WTC11 (cell line): ENCODE measurements at regions not wholly inside any gene's neighbourhood (a gene's known extent, or its start where the extent isn't known, plus 50 kb on each side); places are given as distances from the start of the nearest gene placed in this dataset.

Experiments used
- ATAC-seq: fragments of 200-7000 bp; cut with Tn5 transposase; 2 replicates; pipeline ENCODE4 v1.10.0; 2021; ENCODE audit warnings: mild to moderate bottlenecking, moderate library complexity
- CTCF ChIA-PET: fragments of 300-600 bp; sonication (Branson Sonifier 250); formaldehyde crosslinking; loops from one replicate; lab custom pipeline; 2021; ENCODE audit warnings: antibody characterized with exemption; lab: Charles Lee
- POLR2A ChIA-PET: fragments of 350-600 bp; sonication (Branson Sonifier 250); formaldehyde crosslinking; loops from one replicate; lab custom pipeline; 2021; ENCODE audit warnings: antibody characterized with exemption; lab: Charles Lee
- DNase-seq: peaks from one replicate; pipeline ENCODE4 v3.0.0; 2021; ENCODE audit warnings: low spot score
- H3K27ac Mint-ChIP-seq: 2 replicates; pipeline ENCODE4 v1.8.0; 2021; ENCODE audit warnings: mixed read lengths
- H3K27me3 Mint-ChIP-seq: 2 replicates; pipeline ENCODE4 v1.8.0; 2021; ENCODE audit warnings: low read depth, mild to moderate bottlenecking, moderate library complexity, mixed read lengths
- H3K36me3 Mint-ChIP-seq: 2 replicates; pipeline ENCODE4 v1.8.0; 2021; ENCODE audit warnings: mixed read lengths
- H3K4me1 Mint-ChIP-seq: 2 replicates; pipeline ENCODE4 v1.8.0; 2022; ENCODE audit warnings: mixed read lengths
- H3K4me3 Mint-ChIP-seq: 2 replicates; pipeline ENCODE4 v1.8.0; 2021; ENCODE audit warnings: mild to moderate bottlenecking, moderate library complexity, mixed read lengths
- H3K9me3 Mint-ChIP-seq: 2 replicates; pipeline ENCODE4 v1.8.0; 2021; ENCODE audit warnings: mixed read lengths
- ATF1 ChIP-seq: sonication (generic); formaldehyde crosslinking; IDR thresholded peaks from 2 replicates; pipeline ENCODE4 v1.8.1; 2023; ENCODE audit warnings: mild to moderate bottlenecking, moderate library complexity, missing genetic modification reagents
- CREM ChIP-seq: sonication (generic); formaldehyde crosslinking; IDR thresholded peaks from 2 replicates; pipeline ENCODE4 v1.8.1; 2022; ENCODE audit warnings: mild to moderate bottlenecking, missing genetic modification reagents, moderate library complexity
- E2F5 ChIP-seq: sonication (generic); formaldehyde crosslinking; IDR thresholded peaks from 2 replicates; pipeline ENCODE4 v1.8.1; 2022; ENCODE audit warnings: mild to moderate bottlenecking, moderate library complexity, missing genetic modification reagents
- GTF2I ChIP-seq: fragments of 250-450 bp; sonication (Bioruptor Pico); conservative IDR thresholded peaks from 2 replicates; pipeline ENCODE4 v1.4.0; 2021; ENCODE audit warnings: mild to moderate bottlenecking
- HMGXB4 ChIP-seq: sonication (generic); formaldehyde crosslinking; IDR thresholded peaks from 2 replicates; pipeline ENCODE4 v1.8.1; 2023; ENCODE audit warnings: mild to moderate bottlenecking, moderate library complexity, missing genetic modification reagents
- IRF1 ChIP-seq: sonication (generic); formaldehyde crosslinking; IDR thresholded peaks from 2 replicates; pipeline ENCODE4 v1.8.0; 2023; ENCODE audit warnings: missing genetic modification reagents
- NFYB ChIP-seq: sonication (generic); formaldehyde crosslinking; conservative IDR thresholded peaks from 2 replicates; pipeline ENCODE4 v1.8.0; 2022; ENCODE audit warnings: low read depth, missing genetic modification reagents
- OVOL2 ChIP-seq: fragments of 250-450 bp; sonication (Bioruptor Pico); IDR thresholded peaks from 2 replicates; pipeline ENCODE4 v1.9.0; 2021; ENCODE audit warnings: mild to moderate bottlenecking, borderline replicate concordance
- SMAD3 ChIP-seq: sonication (generic); formaldehyde crosslinking; IDR thresholded peaks from 2 replicates; pipeline ENCODE4 v1.8.0; 2022; ENCODE audit warnings: missing genetic modification reagents, mild to moderate bottlenecking, borderline replicate concordance
- SMAD4 ChIP-seq: sonication (generic); formaldehyde crosslinking; IDR thresholded peaks from 2 replicates; pipeline ENCODE4 v1.8.0; 2022; ENCODE audit warnings: mild to moderate bottlenecking, missing genetic modification reagents
- TEAD4 ChIP-seq: sonication (generic); formaldehyde crosslinking; IDR thresholded peaks from 2 replicates; pipeline ENCODE4 v1.8.0; 2022; ENCODE audit warnings: mild to moderate bottlenecking, missing genetic modification reagents
- ZNF263 ChIP-seq: sonication (generic); formaldehyde crosslinking; IDR thresholded peaks from 2 replicates; pipeline ENCODE4 v1.8.1; 2022; ENCODE audit warnings: low read depth, mild to moderate bottlenecking, moderate library complexity, missing genetic modification reagents
- ZNF281 ChIP-seq: sonication (generic); formaldehyde crosslinking; IDR thresholded peaks from 2 replicates; pipeline ENCODE4 v1.8.0; 2023; ENCODE audit warnings: mild to moderate bottlenecking, missing genetic modification reagents
- ZNF317 ChIP-seq: sonication (generic); formaldehyde crosslinking; IDR thresholded peaks from 2 replicates; pipeline ENCODE4 v1.8.1; 2023; ENCODE audit warnings: low read depth, mild to moderate bottlenecking, moderate library complexity, missing genetic modification reagents, borderline replicate concordance
- ZNF416 ChIP-seq: fragments of 250-450 bp; sonication (Bioruptor Pico); IDR thresholded peaks from 2 replicates; pipeline ENCODE4 v1.9.0; 2021; ENCODE audit warnings: mild to moderate bottlenecking, inconsistent platforms
- ZNF512 ChIP-seq: sonication (generic); formaldehyde crosslinking; IDR thresholded peaks from 2 replicates; pipeline ENCODE4 v1.8.1; 2022; ENCODE audit warnings: missing genetic modification reagents, borderline replicate concordance
- TF ChIP-seq, protein P1 (sequence below): sonication (generic); formaldehyde crosslinking; conservative IDR thresholded peaks from 2 replicates; pipeline ENCODE4 v1.8.1; 2023; ENCODE audit warnings: mild to moderate bottlenecking, low read depth, missing genetic modification reagents, moderate library complexity

- Mint-ChIP-seq H3K27ac (no peak overlapping the region; the same call in 1 of the 2 replicates), H3K4me1 (peaks cover 14% of the 10 kb centered on the region), H3K27me3 (no peaks in the 10 kb centered on the region), H3K9me3 (peaks cover 33% of the 10 kb centered on the region)
- CTCF ChIA-PET, result no interaction called here
- no peak for TF ChIP-seq OVOL2 (CRISPR knock-in tag)
- TF ChIP-seq, protein P1, sequence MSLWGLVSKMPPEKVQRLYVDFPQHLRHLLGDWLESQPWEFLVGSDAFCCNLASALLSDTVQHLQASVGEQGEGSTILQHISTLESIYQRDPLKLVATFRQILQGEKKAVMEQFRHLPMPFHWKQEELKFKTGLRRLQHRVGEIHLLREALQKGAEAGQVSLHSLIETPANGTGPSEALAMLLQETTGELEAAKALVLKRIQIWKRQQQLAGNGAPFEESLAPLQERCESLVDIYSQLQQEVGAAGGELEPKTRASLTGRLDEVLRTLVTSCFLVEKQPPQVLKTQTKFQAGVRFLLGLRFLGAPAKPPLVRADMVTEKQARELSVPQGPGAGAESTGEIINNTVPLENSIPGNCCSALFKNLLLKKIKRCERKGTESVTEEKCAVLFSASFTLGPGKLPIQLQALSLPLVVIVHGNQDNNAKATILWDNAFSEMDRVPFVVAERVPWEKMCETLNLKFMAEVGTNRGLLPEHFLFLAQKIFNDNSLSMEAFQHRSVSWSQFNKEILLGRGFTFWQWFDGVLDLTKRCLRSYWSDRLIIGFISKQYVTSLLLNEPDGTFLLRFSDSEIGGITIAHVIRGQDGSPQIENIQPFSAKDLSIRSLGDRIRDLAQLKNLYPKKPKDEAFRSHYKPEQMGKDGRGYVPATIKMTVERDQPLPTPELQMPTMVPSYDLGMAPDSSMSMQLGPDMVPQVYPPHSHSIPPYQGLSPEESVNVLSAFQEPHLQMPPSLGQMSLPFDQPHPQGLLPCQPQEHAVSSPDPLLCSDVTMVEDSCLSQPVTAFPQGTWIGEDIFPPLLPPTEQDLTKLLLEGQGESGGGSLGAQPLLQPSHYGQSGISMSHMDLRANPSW, result no peak
- no peak for TF ChIP-seq CREM (CRISPR knock-in tag)
- TF ChIP-seq SMAD3 (CRISPR knock-in tag), result no peak
- TF ChIP-seq ZNF281 (CRISPR knock-in tag), result no peak
- no peak for TF ChIP-seq ZNF263 (CRISPR knock-in tag)
- TF ChIP-seq GTF2I, result no peak
- no peak for TF ChIP-seq HMGXB4
- TF ChIP-seq ZNF512 (CRISPR knock-in tag), result no peak
- TF ChIP-seq IRF1 (CRISPR knock-in tag), result no peak
- TF ChIP-seq E2F5 (CRISPR knock-in tag), result no peak
- TF ChIP-seq ZNF317, result no peak
- TF ChIP-seq ATF1 (CRISPR knock-in tag), result no peak
- TF ChIP-seq NFYB, result no peak
- TF ChIP-seq ZNF416 (CRISPR knock-in tag), result no peak
- TF ChIP-seq TEAD4, result no peak
- TF ChIP-seq SMAD4, result no peak
- TF ChIP-seq, all 79 proteins: peak for 0
- H3K36me3 Mint-ChIP-seq, result peaks cover 24% of the 10 kb centered on the region
- H3K4me3 Mint-ChIP-seq, result no peak overlapping the region
- ATAC-seq (no peak), DNase-seq (no peak)
- POLR2A ChIA-PET, result no interaction called here
These were observed 65.2 kb upstream of the CNOT2 start for GRCh38 chr12:70178038-70178437.
